ENCODE measurements at regions not wholly inside any gene's neighbourhood (a gene's known extent, or its start where the extent isn't known, plus 50 kb on each side); places are given as distances from the start of the nearest gene placed in this dataset.
"Not testable (repeated sequence)": the region's sequence is repeated elsewhere in the genome, so short reads cannot be mapped to it uniquely, and the experiment has no call there.

DNA sequence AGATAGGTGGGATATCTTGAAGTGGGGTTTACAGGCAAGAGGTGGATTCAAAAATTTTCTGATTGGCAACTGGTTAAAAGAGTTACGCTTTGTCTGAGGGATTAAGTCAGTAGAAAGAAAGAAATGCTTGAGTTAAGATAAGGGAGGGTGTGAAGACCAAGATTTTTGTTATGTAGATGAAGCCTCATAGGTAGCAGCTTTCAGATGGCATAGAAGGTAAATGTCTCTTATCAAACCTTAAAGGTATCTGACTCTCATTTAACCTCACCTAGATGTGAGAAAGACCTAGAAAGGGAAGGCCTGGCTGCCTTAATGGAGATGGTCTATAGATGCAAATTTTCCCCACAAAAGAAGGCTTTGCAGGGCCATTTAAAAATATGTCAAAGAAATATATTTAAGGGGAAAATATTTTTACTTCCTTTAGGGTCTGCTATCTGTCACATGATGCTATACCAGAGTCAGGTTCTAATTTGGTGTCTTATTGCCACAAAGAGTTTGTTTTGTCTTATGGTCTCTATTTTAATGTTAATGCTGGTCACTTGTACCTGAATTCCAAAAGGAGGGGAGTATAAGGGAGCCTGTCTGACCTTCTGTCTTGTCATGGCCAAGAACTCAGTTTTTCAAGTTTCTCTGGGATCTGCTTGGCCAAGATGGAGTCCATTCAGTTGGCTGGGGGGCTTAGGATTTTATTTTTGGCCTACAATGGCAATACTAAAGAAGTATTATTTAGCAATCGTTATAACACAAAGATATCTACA, 699.1 kb upstream of the AMOT start:
- no peaks in the 10 kb centered on the region for H3K4me1 ChIP-seq (ENCODE audit: control insufficient read depth, insufficient read depth, low read length, poor library complexity, severe bottlenecking)
- H3K9me3 ChIP-seq (ENCODE audit: control insufficient read depth, low read length), result no peaks in the 10 kb centered on the region
- H3K4me3 ChIP-seq (ENCODE audit: extremely low read depth, insufficient read depth, low read length, poor library complexity, severe bottlenecking), result no peak overlapping the region
- no peaks in the 10 kb centered on the region for H3K36me3 ChIP-seq (ENCODE audit: control insufficient read depth, insufficient read depth, low read length)
- H3K27ac ChIP-seq (ENCODE audit: low read depth, low read length, severe bottlenecking), result no peak overlapping the region
- 88% methylated on average over 1 of the region's 2 CpGs; no CpG with 5 or more reads in 1 of the 2 experiments for WGBS, 2 experiments (ENCODE audit: insufficient coverage in 2 of 2)

DNA sequence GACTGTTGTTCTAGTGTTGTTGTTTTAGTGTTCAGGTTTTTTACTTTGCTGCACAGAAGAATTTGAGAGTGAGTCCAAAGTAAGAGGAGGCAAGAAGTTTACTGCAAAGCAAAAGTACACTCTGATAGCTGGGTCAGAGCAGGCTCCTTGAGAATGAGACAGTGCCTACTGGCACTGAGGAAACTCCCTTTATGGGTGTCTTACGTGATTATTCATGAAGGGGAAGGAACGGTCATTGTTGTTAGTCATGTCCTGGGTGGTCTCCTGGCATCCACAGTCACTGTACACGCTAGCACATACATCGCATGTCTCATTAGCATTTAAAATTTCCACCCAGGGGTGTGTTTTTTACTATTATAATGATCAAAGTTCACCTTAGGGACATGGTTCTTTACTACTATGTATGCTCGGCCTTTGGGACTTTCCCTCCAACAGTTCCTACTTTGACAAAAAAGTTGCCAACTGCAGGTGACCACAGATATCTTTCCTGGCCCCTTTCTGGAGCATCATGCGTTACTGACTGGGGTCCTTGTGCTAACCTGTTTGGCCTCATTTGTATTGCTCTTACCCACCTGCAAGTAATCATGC, 688.9 kb upstream of the AMOT start:
- H3K4me1 ChIP-seq (ENCODE audit: control insufficient read depth, insufficient read depth, low read length, poor library complexity, severe bottlenecking), result no peaks in the 10 kb centered on the region
- WGBS, 2 experiments (ENCODE audit: insufficient coverage in 2 of 2), result 100% methylated on average over 2 of the region's 6 CpGs; no CpG with 5 or more reads in 1 of the 2 experiments
- H3K27ac ChIP-seq (ENCODE audit: low read depth, low read length, severe bottlenecking), result no peak overlapping the region
- H3K4me3 ChIP-seq (ENCODE audit: extremely low read depth, insufficient read depth, low read length, poor library complexity, severe bottlenecking), result no peak overlapping the region
- no peaks in the 10 kb centered on the region for H3K9me3 ChIP-seq (ENCODE audit: control insufficient read depth, low read length)
- no peaks in the 10 kb centered on the region for H3K36me3 ChIP-seq (ENCODE audit: control insufficient read depth, insufficient read depth, low read length)

DNA sequence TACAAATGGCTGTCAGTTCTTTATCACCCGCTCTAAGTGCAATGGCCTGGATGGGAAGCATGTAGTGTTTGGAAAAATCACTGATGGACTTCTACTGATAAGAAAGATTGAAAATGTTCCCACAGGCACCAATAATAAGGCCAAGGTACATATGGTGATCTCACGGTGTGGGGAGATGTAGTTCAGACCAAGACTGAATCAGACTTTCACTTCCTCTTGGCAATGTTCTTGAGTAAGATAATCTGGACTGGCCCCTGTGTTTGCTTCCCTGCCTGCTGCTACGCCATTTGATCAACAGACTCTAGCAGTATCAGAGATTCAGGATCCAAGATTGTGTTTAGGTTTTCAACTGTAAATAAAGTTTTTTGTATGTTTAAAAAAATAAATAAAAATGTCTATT, 682.2 kb upstream of the AMOT start:
- H3K9me3 ChIP-seq (ENCODE audit: control insufficient read depth, low read length), result no peaks in the 10 kb centered on the region
- WGBS, 2 experiments (ENCODE audit: insufficient coverage in 2 of 2), result 100% methylated on average over 1 of the region's 3 CpGs; no CpG with 5 or more reads in 1 of the 2 experiments
- no peak overlapping the region for H3K4me3 ChIP-seq (ENCODE audit: extremely low read depth, insufficient read depth, low read length, poor library complexity, severe bottlenecking)
- H3K36me3 ChIP-seq (ENCODE audit: control insufficient read depth, insufficient read depth, low read length), result no peaks in the 10 kb centered on the region
- no peak overlapping the region for H3K27ac ChIP-seq (ENCODE audit: low read depth, low read length, severe bottlenecking)
- no peaks in the 10 kb centered on the region for H3K4me1 ChIP-seq (ENCODE audit: control insufficient read depth, insufficient read depth, low read length, poor library complexity, severe bottlenecking)

DNA sequence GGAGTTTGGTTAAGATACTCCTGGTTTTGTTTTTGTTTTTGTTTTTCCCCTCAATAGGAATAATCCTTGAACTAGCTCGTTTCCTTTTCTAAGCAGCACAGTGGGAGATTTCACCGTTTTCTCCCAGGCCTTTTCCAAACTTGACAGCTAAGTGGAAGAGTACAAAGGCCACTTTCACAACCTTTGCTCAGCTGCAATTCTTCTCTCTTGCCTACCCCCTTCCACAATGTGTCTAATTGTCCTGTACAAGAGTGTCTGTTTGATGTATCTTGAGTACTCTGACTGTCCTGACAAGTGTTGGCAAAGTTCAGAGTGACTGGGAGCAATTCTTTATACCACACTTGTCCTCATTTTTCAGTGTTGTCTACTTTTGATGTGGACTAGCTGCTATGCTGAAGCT, 674.3 kb upstream of the AMOT start:
- no peaks in the 10 kb centered on the region for H3K9me3 ChIP-seq (ENCODE audit: control insufficient read depth, low read length)
- H3K4me1 ChIP-seq (ENCODE audit: control insufficient read depth, insufficient read depth, low read length, poor library complexity, severe bottlenecking), result peaks cover 8% of the 10 kb centered on the region
- H3K27ac ChIP-seq (ENCODE audit: low read depth, low read length, severe bottlenecking), result no peak overlapping the region
- WGBS, 2 experiments (ENCODE audit: insufficient coverage in 2 of 2), result 0% methylated on average over 1 of the region's 2 CpGs; no CpG with 5 or more reads in 1 of the 2 experiments
- no peak overlapping the region for H3K4me3 ChIP-seq (ENCODE audit: extremely low read depth, insufficient read depth, low read length, poor library complexity, severe bottlenecking)
- H3K36me3 ChIP-seq (ENCODE audit: control insufficient read depth, insufficient read depth, low read length), result no peaks in the 10 kb centered on the region

DNA sequence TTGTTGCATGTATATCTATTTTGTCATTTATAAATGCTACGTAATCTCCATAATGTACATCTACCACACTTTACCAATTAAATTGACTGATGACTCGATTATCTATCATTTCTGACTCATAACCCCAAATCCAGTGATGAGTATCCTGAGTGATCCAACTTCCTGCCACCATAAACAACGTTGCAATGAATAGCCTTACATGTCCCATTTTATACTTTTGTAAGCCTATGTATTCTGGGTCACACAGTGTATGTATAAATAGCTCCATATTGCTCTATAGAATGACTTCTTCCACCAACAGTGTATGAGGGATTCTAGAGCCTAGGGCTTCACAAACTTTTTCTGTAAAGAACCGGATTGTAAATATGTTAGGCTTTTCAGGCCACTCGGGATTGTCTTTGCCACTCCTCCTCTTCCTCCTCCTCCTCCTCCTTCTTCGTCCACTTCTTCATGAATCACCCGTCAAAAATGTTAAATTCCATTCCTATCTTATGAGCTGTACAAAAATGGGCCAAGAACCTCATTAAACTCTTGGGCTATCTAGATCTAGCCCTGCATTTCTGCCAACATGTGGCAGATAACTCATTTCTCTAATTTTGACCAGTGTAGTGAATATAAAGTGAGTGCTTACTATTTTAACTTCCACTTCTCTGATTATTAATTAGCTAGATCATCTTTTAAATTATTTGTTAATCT, 672.2 kb upstream of the AMOT start:
- H3K4me3 ChIP-seq (ENCODE audit: extremely low read depth, insufficient read depth, low read length, poor library complexity, severe bottlenecking), result no peak overlapping the region
- H3K27ac ChIP-seq (ENCODE audit: low read depth, low read length, severe bottlenecking), result peak overlapping the region; percentile 83
- WGBS, 2 experiments (ENCODE audit: insufficient coverage in 2 of 2), result 50 to 100% methylated on average over 1 of the region's 7 CpGs

DNA sequence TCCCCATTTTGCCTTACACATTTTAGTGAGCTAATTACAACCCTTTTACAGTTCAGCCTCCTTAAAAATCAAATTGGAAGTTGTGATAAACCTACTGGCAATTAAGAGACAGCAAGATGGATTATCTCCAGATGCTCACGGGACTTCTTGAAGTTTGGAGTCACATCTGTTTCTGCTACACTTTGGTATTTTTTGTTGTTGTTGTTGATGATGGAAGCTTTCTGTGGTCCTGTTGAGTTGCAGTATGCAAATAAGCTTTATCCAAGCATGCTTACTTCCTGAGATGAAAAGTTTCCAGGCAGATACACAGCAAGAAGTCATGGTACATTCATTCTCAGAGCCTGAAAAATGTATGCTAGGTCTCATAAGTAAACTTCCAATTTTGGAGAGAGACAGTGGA, 670.0 kb upstream of the AMOT start:
- H3K4me3 ChIP-seq (ENCODE audit: extremely low read depth, insufficient read depth, low read length, poor library complexity, severe bottlenecking), result no peak overlapping the region
- H3K9me3 ChIP-seq (ENCODE audit: control insufficient read depth, low read length), result no peaks in the 10 kb centered on the region
- H3K4me1 ChIP-seq (ENCODE audit: control insufficient read depth, insufficient read depth, low read length, poor library complexity, severe bottlenecking), result peaks cover 8% of the 10 kb centered on the region
- no peaks in the 10 kb centered on the region for H3K36me3 ChIP-seq (ENCODE audit: control insufficient read depth, insufficient read depth, low read length)
- no peak overlapping the region for H3K27ac ChIP-seq (ENCODE audit: low read depth, low read length, severe bottlenecking)
- 83% methylated on average over 1 of the region's 1 CpG; no CpG with 5 or more reads in 1 of the 2 experiments for WGBS, 2 experiments (ENCODE audit: insufficient coverage in 2 of 2)

More for the DNA sequence above, 672.2 kb upstream of the AMOT start:
- Histone ChIP-seq H3K4me1 (ENCODE audit: control insufficient read depth, insufficient read depth, low read length, poor library complexity, severe bottlenecking) (peaks cover 8% of the 10 kb centered on the region), H3K9me3 (ENCODE audit: control insufficient read depth, low read length) (no peaks in the 10 kb centered on the region), H3K36me3 (ENCODE audit: control insufficient read depth, insufficient read depth, low read length) (no peaks in the 10 kb centered on the region)

DNA sequence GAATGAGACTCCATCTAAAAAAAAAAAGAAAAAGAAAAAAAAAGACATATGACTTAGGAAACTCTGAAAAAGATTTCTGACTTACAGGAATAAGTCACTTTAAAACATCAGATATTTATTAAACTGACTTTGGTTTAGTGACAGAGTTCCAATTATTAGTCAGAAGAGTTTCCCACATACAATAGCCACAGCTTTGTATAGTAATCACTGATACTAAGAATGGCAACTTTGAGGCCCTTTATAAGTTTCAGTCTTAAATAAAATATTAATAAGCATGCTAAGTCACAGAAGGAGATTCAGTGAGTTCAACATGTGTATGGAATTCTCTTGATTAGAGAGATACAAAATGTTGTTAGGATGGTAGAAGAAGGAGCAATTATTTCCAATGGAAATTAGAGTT, 652.3 kb upstream of the AMOT start:
- no peak overlapping the region for H3K27ac ChIP-seq (ENCODE audit: low read depth, low read length, severe bottlenecking)
- H3K9me3 ChIP-seq (ENCODE audit: control insufficient read depth, low read length), result no peaks in the 10 kb centered on the region
- H3K4me1 ChIP-seq (ENCODE audit: control insufficient read depth, insufficient read depth, low read length, poor library complexity, severe bottlenecking), result no peaks in the 10 kb centered on the region
- H3K4me3 ChIP-seq (ENCODE audit: extremely low read depth, insufficient read depth, low read length, poor library complexity, severe bottlenecking), result no peak overlapping the region
- H3K36me3 ChIP-seq (ENCODE audit: control insufficient read depth, insufficient read depth, low read length), result no peaks in the 10 kb centered on the region

DNA sequence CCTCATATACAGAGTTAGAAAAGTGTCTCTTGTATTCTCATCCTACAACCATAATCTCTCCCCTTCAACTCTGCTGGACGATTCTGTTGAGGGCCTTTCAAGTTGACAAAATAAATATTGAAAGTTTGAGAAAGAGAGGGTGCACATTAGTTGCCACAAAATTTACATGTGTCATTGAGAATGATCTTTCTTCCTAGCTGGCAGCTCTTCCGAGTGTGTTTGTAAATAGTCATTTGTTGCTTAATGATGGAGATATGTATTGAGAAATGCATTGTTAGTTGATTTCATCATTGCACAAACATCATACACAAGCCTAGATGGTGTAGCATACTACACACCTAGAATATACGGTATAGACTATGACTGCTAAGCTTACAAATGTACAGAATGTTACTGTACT, 632.8 kb upstream of the AMOT start:
- no CpG with 5 or more reads among the region's 3 CpGs for WGBS, 2 experiments (ENCODE audit: insufficient coverage in 2 of 2)
- Histone ChIP-seq H3K9me3 (ENCODE audit: control insufficient read depth, low read length) (no peaks in the 10 kb centered on the region), H3K4me1 (ENCODE audit: control insufficient read depth, insufficient read depth, low read length, poor library complexity, severe bottlenecking) (no peaks in the 10 kb centered on the region), H3K27ac (ENCODE audit: low read depth, low read length, severe bottlenecking) (no peak overlapping the region), H3K36me3 (ENCODE audit: control insufficient read depth, insufficient read depth, low read length) (no peaks in the 10 kb centered on the region), H3K4me3 (ENCODE audit: extremely low read depth, insufficient read depth, low read length, poor library complexity, severe bottlenecking) (no peak overlapping the region)

DNA sequence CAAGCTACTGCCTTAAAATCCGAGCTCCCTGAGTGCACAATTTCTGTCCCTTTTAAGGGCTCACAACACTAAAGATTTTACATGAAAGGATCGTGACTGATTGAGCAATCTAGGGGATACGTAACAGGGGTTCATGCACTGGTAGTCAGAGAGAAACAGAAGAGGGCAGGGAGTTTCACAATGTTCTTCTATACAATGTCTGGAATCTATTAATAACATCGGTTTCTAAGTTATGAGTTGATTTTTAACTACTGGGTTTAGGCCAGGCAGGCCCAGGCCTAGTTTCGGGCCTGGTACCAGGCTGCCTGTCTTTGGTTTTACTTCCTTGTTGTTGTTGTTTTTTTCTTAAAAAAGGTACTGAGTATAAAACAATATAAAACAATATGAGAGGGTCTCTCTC, 632.4 kb upstream of the AMOT start:
- not testable (repeated sequence) for H3K4me3 ChIP-seq (ENCODE audit: extremely low read depth, insufficient read depth, low read length, poor library complexity, severe bottlenecking); H3K9me3 ChIP-seq (ENCODE audit: control insufficient read depth, low read length); H3K27ac ChIP-seq (ENCODE audit: low read depth, low read length, severe bottlenecking); H3K36me3 ChIP-seq (ENCODE audit: control insufficient read depth, insufficient read depth, low read length); H3K4me1 ChIP-seq (ENCODE audit: control insufficient read depth, insufficient read depth, low read length, poor library complexity, severe bottlenecking)
- 80% methylated on average over 1 of the region's 5 CpGs; no CpG with 5 or more reads in 1 of the 2 experiments for WGBS, 2 experiments (ENCODE audit: insufficient coverage in 2 of 2)

DNA sequence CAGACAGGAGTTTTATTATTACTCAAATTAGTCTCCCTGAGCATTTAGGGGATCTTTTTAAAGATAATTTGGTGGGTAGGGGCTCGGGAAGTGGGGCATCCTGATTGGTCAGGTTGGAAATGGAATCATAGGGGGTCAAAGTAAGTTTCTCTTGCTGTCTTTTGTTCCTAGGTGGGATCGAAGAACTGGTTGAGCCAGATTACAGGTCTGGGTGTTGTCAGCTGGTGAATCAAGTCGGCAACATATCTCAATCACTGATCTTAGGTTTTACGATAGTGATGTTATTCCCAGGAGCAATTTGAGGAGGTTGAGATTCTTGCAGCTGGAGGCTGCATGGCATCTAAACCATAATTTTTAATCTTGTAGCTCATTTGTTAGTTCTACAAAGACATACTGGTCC, 629.5 kb upstream of the AMOT start:
- H3K9me3 ChIP-seq (ENCODE audit: control insufficient read depth, low read length), result no peaks in the 10 kb centered on the region
- no peaks in the 10 kb centered on the region for H3K4me1 ChIP-seq (ENCODE audit: control insufficient read depth, insufficient read depth, low read length, poor library complexity, severe bottlenecking)
- no peaks in the 10 kb centered on the region for H3K36me3 ChIP-seq (ENCODE audit: control insufficient read depth, insufficient read depth, low read length)
- H3K4me3 ChIP-seq (ENCODE audit: extremely low read depth, insufficient read depth, low read length, poor library complexity, severe bottlenecking), result no peak overlapping the region
- WGBS, 2 experiments (ENCODE audit: insufficient coverage in 2 of 2), result 83% methylated on average over 1 of the region's 4 CpGs; no CpG with 5 or more reads in 1 of the 2 experiments
- no peak overlapping the region for H3K27ac ChIP-seq (ENCODE audit: low read depth, low read length, severe bottlenecking)

DNA sequence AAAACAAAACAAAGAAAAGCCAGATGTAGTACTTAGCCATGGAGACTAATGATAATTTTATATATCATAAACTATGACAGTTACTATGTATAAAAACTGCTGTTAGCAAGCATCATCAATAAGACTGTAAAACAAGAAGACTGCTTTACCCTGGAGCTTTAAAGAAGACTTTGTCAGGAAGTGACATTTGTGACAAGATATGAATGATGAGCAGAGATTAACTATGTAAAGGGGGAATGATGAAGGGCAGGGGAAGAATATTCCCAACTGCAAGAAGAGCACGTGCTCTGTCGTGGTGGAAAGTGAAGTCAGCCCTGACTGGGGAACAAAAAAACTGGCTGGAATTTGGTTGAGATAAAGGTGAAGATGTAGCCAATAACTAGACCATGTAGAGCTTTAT, 617.1 kb upstream of the AMOT start:
- no CpG with 5 or more reads among the region's 2 CpGs for WGBS, 2 experiments (ENCODE audit: insufficient coverage in 2 of 2)
- H3K27ac ChIP-seq (ENCODE audit: low read depth, low read length, severe bottlenecking), result no peak overlapping the region
- no peaks in the 10 kb centered on the region for H3K36me3 ChIP-seq (ENCODE audit: control insufficient read depth, insufficient read depth, low read length)
- H3K4me3 ChIP-seq (ENCODE audit: extremely low read depth, insufficient read depth, low read length, poor library complexity, severe bottlenecking), result no peak overlapping the region
- no peaks in the 10 kb centered on the region for H3K9me3 ChIP-seq (ENCODE audit: control insufficient read depth, low read length)
- no peaks in the 10 kb centered on the region for H3K4me1 ChIP-seq (ENCODE audit: control insufficient read depth, insufficient read depth, low read length, poor library complexity, severe bottlenecking)
